ENCODE measurements at regions not wholly inside any gene's neighbourhood (a gene's known extent, or its start where the extent isn't known, plus 50 kb on each side); places are given as distances from the start of the nearest gene placed in this dataset.

- DNase-seq = no peak
Observed at GRCh38 chr2:196279541-196279940, 108.2 kb upstream of the STK17B start.

DNA sequence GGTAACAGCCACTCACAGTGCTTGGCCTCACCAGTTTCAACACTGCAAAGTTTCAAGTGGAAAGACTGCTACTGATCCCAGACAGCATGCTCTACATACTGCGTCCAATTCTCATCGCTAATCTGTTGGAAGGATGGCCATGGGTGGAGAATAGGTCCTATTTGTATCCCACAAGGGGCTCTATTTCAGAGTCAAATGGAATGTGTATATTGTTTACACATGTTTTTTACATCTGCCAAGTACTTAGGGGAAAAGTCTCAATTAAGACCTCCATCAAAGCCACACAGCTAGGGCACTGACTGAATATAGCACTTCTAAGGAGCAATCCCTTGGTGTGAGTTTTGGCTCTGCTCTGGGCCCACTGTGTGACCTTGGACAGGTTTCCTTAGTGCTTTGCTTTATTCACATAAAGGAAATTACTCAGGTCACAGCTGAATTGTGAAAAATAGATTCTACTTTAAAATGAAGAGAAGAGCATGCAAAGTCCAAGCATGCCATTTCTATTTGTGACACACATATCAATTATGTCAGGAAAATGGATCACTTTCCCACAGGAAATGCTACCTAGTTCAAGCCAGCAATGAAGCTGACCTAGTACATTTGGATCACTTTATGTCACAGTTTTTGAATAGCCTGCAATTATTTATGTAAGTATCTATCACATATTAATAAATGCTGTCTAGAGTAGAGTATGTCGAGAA lies 112.9 kb upstream of the STK17B start:
- DNase-seq = peak in 1 of 3 experiments; percentile 16

DNA sequence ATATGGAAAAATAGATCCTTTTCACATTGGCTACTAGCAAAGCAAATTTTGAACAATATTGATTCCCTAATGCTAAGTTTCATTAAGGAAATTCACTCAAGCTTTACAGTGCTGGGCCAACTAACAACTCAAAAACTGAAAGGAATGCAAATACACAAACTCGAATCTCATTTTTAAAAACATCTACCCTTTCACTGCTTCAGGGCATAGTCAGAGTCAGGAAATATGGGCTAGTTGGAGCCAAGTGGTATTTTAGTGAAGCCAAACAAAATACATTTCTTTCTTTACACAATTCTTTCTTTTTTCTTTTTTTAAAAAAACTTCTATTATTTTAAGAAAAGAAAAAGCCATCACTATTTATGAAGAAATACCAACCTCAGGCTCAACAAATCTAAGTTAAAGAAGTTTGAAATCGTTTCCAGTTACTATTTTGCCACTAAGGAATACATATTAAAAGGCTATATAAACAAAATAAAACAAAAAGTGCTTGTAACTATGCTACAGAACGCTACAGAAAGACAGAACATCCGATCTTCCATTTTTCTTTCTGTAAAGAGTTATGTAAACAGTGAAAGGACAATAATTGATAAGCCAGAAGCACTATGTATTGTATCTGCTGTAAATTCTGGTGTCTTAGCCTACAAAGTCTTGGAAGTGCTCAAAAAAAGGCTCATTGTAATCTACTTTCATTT lies 113.6 kb upstream of the STK17B start:
- no peak for DNase-seq

DNA sequence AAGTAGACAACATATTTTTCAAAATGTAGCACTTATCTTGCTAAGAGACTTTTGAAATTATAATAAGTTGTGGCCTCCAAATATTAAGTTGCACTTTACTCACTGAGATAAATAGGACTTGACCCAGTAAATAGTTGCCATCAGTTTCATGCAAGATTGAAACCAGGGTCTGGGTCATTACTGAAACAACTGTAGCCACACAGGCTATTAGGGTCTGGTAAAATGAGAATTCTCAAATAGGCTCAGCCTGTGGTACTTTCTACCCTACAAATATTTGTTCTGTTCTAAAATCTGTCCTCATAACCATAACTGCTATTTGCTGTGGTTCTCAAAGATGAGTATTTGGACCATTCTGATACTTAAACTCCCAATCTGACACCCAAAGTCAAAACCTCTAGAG lies 115.4 kb upstream of the STK17B start:
- no peak for DNase-seq

GRCh38 chr2:196287523-196287922 lies 116.1 kb upstream of the STK17B start:
- no peak for DNase-seq

- no peak for DNase-seq
Observed at GRCh38 chr2:196288006-196288538, 116.7 kb upstream of the STK17B start.

GRCh38 chr2:196289000-196289399 lies 117.6 kb upstream of the STK17B start:
- no peak for DNase-seq

DNA sequence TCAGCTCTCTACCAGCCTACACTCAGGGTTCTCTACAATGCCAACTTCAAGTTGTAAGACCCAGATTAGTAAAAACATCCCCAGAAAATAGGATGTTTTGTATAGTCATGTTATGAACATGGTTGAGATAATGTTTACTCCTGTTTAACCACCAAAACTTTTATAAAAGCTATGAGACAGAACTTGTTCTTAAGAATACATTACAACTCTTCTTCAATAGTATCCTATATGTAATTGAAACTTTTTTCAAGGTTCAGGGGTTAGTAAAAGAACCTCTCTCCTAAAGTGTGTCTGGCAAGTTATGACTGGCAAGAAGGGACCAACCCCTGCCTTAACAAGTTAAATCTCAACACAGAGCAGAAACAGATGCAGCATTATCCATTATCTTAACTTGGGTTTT lies 118.8 kb upstream of the STK17B start:
- no peak for DNase-seq

GRCh38 chr2:196290569-196290968 lies 119.2 kb upstream of the STK17B start:
- no peak for DNase-seq

GRCh38 chr2:196291426-196291825 lies 120.0 kb upstream of the STK17B start:
- DNase-seq = no peak

GRCh38 chr2:196291873-196292800 lies 120.8 kb upstream of the STK17B start:
- no peak for DNase-seq

GRCh38 chr2:196293751-196294515 lies 122.6 kb upstream of the STK17B start:
- DNase-seq = no peak

GRCh38 chr2:196294516-196294909 lies 123.1 kb upstream of the STK17B start:
- no peak for DNase-seq

- DNase-seq = no peak
Observed at GRCh38 chr2:196295005-196295404, 123.6 kb upstream of the STK17B start.

- DNase-seq = peak in 2 of 3 experiments; percentile 1 to 55
Observed at GRCh38 chr2:196298106-196298723, 126.8 kb upstream of the STK17B start.

DNA sequence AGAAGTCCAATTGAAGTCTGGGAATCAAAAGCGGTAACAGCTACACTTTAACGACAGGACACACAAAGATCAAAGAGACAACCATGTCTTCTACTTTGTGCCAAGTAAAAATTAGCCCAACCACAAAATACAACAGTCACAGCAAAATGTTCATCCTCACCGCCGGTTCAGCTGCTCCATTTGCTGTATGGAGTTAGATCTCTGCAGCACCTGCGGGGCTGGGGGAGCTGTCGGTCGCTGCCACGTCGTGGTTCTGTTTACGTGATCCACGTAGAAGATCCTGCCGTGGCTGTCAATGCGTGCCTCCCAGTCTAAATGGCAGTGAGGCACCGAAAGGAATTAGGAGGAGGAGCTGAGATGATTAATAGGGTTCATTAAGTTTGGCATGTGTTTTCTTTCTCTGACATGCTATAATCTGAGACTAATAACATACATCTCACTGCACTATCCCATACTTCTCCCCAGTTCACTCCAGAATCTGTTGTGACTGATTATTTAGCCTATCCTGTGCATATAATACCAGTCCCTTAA lies 136.5 kb upstream of the STK17B start:
- DNase-seq = peak in 1 of 3 experiments; percentile 37

- DNase-seq = no peak
Observed at GRCh38 chr2:196309691-196310090, 138.3 kb upstream of the STK17B start.

DNA sequence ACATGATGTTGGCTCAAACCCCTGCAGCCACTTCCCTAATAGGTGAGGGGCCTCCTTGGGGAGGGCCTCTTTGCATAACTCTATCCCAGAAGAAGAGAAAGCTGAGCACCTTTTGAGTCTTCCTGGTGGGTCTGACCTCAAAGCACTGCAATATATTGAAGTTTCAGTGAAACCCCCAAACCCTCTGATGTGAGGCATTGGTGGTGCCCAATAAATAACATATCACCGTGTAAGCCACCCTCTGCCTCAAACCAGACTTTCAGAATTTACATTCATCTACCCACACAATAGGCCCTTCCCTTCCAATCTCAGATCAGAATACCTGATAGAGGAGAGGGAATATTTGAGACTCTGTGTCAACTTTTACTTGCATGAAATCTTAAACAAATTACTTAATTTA lies 142.8 kb upstream of the STK17B start:
- DNase-seq = no peak

DNA sequence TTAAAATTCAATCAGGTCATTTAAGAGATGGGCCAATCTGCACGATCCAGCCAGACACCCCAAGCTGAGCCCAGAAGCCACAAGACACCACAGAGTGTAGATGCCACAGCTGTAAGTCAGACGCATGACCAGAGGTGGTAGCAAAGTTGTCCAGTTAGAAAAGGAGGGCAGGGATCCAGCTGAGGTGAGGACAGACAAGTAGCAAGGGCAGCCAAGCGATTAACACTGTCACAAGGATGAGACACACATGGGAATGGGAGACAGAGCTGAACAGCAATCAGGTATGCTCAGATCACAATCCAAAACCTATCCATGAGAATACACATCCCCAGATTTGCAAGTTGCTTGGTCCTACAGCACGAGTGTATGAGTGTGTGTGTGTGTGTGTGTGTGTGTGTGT lies 143.4 kb upstream of the STK17B start:
- no peak for DNase-seq

DNA sequence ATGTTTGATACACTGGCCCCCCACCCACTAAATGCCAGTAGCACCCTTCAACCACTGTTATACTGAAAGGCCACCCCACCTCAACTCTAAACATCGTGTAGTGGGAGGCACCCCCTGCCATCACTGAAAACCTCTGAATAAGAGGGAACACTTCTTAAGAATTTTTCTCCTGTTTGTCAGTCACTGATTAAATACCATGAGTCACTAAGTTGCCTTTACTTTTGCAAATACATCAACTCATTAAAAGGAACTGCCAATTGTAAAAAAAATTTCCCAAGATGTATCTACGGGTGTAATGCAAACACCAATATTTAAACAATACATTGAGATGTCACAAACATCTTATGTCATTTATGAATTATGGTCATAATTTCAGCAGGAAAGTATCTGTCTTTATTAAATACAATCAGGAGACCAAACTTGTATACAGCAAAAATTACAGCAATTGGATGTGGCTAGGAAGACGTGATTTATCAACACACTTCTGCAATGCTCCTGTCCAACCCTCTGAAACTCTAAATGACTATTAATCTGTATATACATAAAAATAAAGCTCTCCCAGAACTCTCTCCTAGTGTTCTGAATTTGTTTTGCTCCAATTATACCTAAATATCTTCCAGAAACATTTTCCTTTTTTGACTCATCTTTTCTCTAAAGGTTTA lies 144.1 kb upstream of the STK17B start:
- DNase-seq = no peak

DNA sequence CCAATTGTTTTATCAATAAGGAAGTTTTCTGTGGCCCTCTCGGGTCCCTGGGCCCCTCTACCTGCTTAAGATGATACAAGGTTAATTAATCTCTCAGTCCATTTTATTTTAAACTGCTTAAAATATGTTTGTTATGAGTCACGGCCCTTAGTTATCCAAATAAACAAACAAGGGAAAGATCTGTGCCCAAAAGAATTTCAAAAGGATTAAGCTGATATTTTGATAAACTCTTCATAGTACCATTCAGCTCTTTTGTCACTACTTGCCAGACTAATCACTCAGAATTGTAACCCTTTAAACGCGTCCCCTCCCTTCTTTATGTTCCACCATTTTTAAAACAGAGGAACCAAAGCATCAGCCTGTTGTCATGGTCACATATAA lies 144.7 kb upstream of the STK17B start:
- DNase-seq = no peak
